ENCODE measurements at regions not wholly inside any gene's neighbourhood (a gene's known extent, or its start where the extent isn't known, plus 50 kb on each side); places are given as distances from the start of the nearest gene placed in this dataset.

DNA sequence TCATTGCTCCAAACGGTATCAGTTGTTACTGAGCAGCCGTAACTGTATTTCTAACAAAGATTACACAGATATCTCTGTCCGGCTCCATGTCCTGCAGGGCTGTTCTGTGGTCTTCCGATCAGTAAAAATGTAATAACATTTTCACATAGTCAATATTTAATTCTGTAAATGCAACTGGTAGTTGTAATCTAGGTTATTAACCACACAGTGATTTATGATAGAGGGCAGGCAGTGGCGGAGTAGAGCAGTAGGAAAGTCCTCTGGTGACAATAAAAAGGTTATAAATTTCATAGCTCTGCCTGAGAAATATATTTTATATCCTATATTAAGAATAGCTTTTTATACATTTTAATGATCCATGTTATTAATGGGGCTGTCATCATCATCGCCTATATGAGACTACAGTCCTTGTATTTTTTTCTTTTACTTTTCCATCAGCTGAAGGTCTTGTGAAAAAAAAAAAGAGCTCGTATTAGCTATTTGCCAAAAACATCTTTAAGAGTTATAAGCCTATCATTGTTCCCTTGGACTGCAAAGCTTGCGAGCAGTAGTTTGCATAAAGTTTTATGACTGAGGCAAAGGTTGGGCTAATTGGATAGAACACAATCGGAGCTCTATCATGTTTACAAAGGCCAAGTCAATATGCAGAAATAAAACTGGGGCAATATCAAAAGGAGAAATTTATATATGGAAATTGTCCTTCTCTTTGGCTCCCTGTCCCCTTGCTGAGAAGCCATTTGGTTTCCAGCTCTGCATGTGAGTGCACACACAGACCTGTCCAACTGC, 648.0 kb downstream of the IRX1 start:
- DNase-seq: no peak

DNA sequence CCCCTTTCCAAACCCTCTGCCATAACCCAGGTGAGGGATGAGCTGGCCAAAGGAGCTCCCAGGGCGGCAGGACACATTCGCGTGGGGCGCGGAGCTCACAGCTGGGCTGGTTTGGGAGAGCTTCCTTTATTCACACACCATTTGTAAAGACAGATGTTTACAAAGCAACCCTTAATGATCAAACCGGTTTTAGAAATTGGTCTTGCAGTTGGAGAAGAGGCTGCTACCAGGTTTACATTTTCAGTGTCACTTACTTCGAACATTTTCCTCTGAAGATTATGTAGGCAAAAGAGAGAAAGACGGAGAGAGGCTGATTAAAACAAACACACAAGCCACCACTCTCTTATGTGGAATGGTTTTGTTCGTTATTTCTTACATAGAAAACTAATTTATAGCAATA, 648.7 kb downstream of the IRX1 start:
- DNase-seq: no peak

DNA sequence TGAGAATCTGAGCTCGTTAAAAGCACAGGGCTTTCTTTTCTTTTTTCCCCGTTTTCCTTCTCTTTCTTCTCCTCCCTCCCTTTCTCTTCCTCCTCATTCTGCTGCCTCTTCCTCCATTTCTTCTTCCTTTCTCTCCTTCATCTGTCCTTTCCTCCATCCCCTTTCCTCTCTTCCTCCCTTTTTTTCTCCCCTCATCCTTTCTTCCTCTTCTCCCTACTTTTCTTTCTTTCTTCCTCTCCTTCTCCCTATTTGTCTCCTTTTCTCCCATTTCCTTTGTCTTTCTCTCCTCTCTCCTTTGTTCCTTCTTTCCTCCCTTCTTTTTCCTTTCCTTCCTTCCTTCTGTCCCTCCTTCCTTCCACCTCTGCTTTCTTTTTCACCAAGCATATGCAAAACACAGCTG, 649.4 kb downstream of the IRX1 start:
- no peak for DNase-seq

DNA sequence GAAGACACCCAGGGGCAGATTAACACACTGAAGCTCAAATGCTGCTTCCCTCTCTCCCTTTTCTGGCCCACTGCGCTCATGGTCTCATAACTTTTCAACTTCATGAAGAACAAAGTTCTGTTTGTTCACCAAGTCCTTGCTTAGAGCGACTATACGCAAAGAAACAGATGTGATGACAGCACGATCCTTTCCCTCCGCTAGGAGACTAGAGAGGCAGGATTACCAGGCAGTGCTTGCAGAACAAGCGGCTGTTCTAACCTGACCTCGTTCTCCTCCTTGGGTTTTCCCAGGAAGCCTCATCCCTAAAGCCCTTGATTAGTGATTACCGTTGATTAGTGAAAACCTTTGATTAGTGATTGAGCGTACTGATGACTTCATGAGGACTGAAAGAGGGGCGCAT, 649.9 kb downstream of the IRX1 start:
- no peak for DNase-seq

DNA sequence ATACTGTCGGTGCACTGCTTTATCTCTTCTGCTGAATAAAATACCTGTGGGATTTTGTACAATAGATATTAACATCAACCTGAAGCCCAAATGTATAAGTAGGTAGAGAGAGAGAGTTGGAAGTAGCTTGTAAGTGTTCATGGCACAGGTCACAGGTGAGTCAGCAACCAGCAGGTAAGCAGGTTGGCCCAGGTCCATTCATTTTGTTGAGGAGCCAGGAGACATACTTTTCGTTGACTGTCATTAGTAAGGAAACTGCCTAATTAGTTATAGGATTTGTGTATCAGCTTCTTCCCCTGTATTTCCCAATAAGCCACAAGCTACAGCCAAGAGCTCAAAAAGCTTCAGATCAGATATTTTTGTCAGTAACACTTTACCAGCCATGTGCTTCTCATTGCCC, 650.8 kb downstream of the IRX1 start:
- DNase-seq: no peak

DNA sequence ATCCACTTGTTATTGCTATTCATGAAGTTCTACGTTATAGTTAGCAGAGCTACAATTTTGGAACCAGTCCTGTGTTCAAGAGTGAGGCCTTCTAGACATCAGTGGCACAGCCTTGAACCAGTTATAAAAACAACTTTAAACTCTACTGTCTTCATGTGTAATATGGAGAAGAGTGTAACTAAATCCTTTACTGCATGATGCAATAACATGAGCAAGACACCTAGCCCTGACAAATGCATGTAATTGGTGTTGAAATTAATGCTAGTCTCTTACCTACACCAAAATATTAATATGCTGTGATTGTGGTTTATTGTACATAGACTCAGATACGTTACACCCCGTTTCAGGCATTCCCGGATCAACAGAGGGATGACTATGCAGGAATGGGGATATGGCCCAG, 654.6 kb downstream of the IRX1 start:
- DNase-seq: no peak

DNA sequence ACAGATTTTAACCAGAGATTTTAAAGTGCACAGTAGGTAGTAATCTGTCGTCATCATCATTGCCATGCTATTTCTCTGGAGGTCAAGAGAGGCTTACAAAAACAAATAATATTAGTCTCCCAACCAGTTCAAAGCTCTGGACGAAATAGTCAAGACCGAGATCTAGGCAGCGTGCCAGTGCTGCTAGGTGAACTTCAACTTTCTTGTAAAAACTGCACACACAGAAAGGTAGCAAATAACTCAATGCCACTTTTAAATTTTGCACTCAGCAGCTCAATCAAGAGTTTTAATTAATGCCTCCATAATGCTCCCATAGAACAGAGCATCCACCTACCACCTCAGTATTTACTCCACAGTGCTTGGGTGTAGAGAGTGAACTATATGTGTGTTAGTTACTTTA, 656.8 kb downstream of the IRX1 start:
- no peak for DNase-seq

DNA sequence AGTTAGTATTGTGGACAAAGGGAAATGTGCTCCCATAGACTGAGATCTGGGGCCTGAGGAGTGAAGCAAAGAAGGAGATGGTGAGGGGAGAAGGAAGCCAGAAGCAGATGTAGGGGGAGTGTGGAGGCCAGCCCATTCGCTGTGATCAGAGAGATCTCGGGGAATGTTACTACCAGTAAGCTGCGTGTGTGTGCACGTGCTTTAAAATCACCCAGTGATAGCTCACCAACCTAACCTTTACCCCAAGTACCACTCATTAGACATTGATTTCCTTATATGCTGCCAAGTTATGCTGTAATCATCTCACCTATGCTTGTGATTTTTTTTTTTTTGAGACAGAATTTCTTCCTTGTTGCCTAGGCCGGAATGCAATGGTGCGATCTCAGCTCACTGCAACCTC, 659.1 kb downstream of the IRX1 start:
- no peak for DNase-seq

DNA sequence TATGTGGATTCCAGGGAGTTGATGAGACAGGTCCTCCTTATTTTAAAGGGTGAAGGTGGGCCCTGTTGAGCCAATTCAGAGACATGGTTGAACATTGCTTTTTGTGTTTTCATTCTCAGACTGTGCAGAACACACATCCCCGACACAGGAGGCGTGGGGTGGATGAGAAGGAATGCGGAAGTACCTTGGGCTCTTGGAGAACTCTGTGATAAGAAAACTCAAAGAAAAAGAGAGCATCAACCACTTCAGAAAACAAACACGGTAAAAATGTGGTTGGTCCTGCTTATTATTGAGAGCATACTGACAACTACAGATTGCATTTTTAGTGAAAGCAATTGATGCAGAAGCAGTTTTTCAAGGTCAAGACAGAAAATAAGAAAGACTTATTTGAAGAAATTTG, 659.8 kb downstream of the IRX1 start:
- no peak for DNase-seq

DNA sequence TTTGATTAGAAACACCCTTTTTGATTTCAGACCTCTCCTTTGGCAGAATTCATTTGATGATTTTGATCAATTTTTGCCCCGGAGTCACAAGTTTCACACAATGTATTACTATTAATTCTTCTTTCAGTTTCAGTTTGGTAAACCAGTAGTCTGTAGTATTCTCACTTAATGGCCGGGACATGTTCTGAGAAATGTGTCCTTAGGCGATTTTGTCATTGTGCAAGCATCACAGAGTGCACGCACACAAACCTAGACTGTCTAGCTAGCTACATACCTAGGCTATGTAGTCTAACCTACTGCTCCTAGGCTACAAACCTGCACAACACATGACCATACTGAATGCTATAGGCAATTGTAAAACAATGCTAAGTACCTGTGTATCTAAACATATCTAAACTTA, 662.5 kb downstream of the IRX1 start:
- DNase-seq: no peak

DNA sequence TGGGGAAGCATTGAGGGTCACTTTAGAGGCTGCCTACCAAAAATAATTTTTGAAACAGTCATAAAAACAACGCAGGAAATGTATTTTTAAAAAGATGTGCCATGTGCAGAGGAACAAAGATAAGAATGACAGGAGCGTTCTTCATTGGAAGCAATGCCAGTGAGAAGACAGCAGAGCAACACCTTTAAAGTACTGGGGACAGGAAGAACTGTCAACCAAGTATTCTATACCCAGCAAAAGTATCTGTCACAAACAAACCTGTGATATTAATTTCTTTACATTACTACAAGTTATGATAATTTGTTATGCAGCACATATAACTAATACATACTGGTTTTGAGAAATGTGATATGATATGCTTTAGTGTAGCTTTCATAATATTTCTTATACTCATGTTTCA, 675.6 kb downstream of the IRX1 start:
- DNase-seq: no peak

DNA sequence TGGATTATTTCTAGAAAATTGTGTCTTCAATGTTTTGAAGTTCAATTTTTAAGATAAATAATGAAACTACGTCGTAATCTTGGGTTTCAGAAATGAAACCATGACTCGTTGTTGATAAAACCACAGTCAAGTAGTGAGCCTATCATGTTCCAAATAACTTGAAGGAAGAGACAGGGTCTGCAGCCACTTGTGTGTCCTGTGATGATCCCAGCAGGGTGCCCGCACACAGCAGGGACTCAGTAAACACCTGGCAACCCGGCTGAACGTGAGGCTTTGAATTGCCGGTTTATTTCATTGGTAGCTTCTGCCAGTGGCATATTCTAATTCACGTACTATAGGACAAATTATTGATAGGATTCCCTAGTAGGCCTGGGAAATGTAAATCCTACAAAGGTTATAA, 679.6 kb downstream of the IRX1 start:
- DNase-seq: no peak

DNA sequence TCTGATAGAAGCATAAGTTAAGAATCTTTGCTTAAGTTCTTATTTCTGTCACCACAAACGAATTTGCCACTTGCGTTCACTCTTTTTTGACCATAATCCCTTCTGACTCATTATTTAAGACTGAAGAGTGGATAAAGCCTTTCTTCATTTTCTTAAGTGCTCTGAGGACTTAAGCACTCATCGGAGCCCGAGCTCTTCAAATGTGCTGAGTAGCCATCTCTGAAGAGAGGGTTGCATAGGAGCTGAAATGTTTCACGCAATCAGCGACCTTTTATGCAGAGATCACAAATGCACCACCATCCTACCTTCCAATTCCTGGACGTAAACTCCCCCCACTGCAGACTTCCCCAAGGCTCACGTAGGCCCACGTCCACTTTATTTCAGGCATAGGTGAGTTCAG, 699.2 kb downstream of the IRX1 start:
- DNase-seq: no peak

DNA sequence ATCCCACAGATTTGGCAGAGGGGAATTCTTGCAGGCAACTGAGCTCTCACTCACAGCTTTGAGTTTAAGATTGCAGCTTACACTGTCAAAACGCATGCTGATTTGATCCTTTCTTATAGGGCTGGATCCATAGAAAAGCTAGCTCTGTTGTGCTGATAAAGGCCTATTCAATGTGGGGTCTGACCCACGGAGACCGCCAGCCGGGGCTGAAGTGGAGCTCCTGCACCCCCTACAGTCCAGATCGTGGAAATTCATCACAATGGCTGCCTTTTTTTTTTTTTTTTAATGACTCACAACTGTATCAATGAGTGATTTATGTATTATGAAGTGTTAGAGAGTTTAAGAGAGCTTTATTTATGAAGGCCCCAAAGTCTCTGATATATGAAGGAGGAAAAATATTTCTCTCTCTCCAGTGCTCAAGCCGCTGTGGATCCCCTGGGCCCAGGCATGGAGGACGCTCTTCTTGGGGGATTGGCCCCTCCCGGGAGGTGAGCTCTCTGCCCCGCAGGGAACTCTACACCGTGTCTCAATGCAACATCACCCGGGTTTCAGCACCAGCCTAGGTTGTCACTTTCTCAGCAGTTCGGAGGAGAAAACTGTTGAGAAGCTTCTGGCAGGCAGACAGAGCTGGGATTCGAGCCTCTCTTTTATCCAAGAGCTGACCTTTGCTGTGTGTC, 700.2 kb downstream of the IRX1 start:
- DNase-seq: peak; percentile 20

DNA sequence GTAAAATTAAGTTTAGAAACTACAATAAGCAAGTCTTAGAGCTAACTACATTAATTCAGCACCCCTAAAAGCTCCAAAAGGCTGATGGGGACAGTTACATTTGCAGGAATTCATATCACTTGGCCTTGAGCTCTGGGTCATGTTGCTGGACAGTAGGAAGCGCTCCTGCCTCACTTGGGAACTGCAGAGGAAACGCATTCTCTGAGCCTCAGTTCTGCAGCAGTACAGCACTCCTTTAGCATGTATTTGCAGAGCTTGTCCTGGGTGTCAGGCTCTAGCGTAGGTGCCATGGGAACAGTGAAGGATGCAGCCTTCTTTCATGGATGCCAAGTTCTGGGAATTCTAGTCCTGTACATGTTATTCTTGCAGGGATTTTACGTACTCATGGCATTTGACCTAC, 710.4 kb downstream of the IRX1 start:
- DNase-seq: no peak

DNA sequence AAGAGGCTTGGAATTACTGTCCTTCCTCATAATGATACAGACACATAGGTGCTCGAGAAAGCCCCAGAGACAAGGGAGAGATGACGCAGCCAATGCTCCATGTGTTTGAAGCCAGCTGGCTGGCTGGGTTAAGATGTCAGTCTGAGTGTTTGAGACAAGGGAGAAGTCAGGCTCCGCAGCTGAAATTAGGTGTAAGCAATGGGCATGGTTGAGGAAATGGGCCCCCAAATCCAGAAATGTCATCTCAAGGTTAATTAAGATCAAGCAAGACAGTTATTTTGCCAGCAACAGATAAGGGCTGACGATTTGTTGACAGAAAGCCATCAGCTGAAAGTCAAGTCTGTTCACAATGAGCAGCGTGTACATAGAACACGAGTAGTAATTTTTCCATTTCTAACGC, 713.4 kb downstream of the IRX1 start:
- no peak for DNase-seq

DNA sequence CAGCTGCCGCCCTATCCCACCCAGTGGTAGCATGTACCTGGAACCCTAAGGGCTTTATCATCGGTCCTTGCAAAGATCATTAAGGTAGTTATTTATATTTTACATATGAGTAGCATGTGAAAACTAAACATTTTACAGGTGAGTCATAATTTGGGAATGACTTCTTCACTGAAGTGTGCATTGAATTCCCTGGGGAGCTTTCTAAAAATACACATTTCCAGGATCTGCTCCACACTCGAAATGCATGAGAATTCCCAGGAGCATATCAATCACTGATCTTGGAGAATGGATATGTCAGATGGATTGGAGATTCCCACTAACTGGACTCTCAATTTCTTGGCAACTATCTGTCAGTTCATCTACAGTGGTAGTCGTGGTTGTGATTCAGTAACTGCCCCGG, 717.5 kb downstream of the IRX1 start:
- no peak for DNase-seq

DNA sequence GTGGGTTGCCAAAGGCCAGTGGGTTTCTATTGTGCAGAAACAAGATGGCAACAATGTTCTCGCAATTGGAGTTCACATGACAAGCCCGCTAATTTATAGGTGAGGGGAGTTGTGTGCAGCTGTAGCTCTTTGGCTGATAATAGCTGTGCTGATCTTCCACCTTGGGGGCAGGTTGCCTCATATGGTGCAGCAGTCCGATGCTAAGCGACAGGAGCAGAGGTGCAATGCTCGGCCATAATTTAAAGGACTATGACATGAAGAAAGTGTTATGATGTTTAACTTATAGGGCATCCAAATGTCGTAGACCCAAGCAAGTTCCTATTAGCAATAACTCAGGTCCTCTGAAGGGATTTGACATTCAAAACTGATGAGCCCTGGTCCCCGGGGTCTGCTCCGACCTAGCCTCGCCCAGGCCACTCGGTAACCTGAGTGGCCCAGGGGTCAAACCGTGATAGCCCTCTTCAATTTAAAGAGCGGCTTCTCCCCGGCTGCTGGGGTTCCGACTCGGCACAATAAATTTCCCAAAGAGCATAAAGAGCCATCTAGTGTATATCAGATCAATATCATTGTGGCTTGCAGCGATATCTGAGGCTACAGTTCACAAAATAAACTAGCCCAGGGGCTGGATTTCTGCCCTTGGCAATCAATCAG, 724.0 kb downstream of the IRX1 start:
- no peak for DNase-seq

DNA sequence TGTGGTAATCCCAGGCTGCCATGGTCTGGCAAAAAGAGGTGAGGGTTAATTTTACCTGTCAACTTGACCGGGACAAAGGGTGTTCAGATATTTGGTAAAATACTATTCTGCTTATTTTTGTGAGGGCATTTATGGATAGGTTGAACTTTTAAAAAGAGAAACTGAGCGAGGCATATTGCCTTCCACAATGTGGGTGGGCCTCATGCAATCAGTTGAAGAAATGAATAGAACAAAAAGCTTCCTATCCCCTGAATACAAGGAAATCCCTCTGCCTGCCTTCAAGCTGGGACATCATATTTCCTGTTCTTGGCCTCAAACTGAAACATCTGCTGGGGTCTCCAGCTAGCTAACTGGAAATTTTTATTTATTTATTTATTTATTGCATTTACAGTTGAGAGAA, 734.7 kb downstream of the IRX1 start:
- no peak for DNase-seq

DNA sequence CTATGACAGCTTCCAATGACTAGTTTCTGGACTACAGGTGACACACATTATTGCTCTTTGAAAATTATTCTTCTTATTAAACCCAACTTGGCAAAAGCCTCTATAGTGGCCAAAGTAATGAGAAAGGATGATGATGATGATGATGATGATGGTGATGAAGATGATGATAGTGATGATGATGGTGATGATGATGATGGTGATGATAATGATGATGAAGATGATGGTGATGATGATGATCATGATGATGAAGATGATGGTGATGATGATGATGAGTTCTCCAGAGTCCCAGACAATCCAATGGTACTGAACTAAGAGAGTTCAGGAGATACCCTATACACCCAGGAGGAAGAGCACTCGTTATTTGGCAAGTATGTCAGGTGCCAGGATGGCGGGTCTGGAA, 739.4 kb downstream of the IRX1 start:
- no peak for DNase-seq

DNA sequence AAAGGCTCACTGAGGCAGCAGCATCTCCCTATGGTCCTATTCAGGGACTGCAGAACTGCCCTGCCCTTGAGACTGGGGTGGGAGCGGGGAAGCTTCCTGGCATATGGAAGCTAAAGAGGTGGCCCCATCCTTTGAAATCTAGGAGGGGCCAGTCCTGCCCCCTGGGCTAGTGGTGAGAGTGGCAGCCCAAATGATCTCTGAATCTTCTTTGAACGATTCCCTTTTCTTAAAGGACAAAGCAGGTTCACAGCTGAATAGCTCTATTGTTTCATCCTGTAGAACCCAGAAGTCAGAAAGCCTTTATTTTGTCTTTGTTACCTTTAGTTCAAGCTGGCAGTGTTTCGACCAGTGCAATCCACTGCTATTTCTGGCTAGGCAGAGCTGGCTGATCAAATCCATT, 741.9 kb downstream of the IRX1 start:
- DNase-seq: no peak

DNA sequence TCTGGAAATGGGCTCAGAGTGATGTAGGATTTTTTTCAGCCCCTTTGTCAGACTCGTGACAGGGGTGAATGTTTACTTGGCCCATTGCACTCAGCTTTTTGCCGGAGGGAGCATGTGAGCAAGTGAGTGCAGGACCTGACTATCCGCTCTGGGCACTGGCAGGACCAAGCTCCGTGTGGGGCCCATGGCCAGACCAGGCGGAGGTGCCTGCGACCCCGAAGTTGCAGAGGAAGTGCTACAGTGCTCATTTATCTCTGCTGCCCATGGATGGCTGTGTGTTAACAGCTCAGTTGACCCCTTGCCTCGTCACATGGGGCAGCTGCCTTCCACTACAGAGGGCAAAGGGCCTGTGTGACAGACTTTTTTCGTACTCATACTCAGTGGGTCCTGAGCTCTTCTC, 744.3 kb downstream of the IRX1 start:
- DNase-seq: no peak

DNA sequence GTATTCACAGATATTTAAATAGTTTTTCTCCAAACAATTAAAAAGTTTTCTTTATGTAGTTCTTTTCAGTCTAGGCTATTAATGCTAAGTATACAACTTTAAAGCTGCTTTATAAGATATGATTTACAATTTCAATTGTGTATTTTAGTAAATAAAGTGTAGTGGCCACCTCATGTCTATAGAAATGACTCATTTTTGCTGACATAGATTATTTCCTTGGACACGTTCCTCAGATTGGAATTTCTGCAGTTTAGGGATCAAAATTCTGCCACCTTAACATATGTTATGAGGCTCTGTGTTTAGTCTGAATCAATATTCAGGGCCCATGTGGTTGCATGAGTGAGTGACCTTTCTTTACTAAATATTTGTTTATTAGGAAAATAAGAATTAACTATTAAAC, 750.2 kb downstream of the IRX1 start:
- DNase-seq: no peak

DNA sequence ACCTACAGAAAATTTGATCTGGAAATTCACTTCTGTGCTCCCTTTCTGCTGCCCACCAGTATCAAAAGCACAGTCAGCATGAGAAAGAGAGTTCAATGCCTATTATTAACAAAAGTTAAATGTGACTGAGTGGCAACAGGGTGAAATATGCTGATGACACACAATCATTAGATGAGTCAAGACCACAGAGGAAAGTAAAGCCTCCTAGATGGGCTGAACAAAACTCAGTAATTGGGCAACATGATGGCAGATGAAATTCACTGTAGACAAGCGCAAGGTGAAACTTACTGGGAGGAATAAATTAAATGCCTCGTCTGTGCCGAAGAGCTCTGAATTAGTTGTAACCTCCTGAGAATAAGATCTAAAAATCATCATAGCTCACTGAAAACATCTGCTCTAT, 752.8 kb downstream of the IRX1 start:
- no peak for DNase-seq

DNA sequence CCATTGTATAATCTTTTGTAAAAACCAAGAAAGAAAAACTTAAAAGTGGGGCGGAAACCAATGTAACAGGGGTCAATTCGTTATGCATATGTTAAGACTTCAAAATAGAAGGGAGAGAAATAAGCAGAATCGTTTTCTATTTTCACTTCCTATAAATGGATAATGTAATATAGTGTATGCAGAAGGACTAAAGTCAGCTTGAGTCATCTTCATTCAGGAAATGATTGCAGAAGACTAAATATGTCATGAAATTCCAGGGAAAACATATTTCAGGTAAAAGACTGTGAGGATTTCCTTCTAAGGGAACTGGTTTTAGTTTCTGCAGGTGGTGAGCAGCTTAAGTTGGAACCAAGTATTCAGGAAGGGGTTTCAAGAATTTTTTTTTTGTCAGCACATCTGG, 753.3 kb downstream of the IRX1 start:
- DNase-seq: no peak
